ENCODE measurements at regions not wholly inside any gene's neighbourhood (a gene's known extent, or its start where the extent isn't known, plus 50 kb on each side); places are given as distances from the start of the nearest gene placed in this dataset.

- intact Hi-C loops (cut with micrococcal nuclease), result no loop called here
- H3K4me1 ChIP-seq (ENCODE audit: control insufficient read depth in 2 of 2, insufficient read depth in 2 of 2, low read length in 2 of 2), result no peaks in the 10 kb centered on the region
- no peaks in the 10 kb centered on the region for H4K20me1 ChIP-seq (ENCODE audit: control insufficient read depth, insufficient read depth, low read length, poor library complexity, severe bottlenecking)
- H3K79me2 ChIP-seq (ENCODE audit: control insufficient read depth, insufficient read depth, low read length), result no peaks in the 10 kb centered on the region
- H3K4me2 ChIP-seq (replicated peaks; ENCODE audit: low read depth, low read length, poor library complexity, severe bottlenecking), result no peak overlapping the region
- no CpG with 5 or more reads among the region's 4 CpGs for WGBS (ENCODE audit: insufficient coverage)
- no peak overlapping the region for H3K27ac Mint-ChIP-seq
- DNase-seq (no peak), ATAC-seq (ENCODE audit: low read depth) (no peak)
- TF ChIP-seq EZH2 (IDR thresholded peaks at IDR 0.05; ENCODE audit: borderline replicate concordance, insufficient read depth, low read depth, low read length, poor library complexity, severe bottlenecking) (no peak), CTCF (IDR thresholded peaks at IDR 0.05) (no peak)
- H3K4me1 Mint-ChIP-seq, result no peaks in the 10 kb centered on the region
- no peak overlapping the region for H3K27ac ChIP-seq (ENCODE audit: low read length in 2 of 2)
- no peak overlapping the region for H3K4me3 Mint-ChIP-seq
- POLR2A ChIA-PET, result no interaction called here
- H2AFZ ChIP-seq (ENCODE audit: insufficient read depth, low read depth, low read length, poor library complexity, severe bottlenecking), result no peak overlapping the region
- H3K36me3 ChIP-seq (replicated peaks in 1 of 2; ENCODE audit: control extremely low read depth in 1 of 2, control insufficient read depth in 1 of 2, extremely low read depth in 1 of 2, insufficient read depth in 2 of 2, low read length in 1 of 2), result no peaks in the 10 kb centered on the region
- H3K27me3 ChIP-seq (replicated peaks in 1 of 4; ENCODE audit: control extremely low read depth in 1 of 4, control insufficient read depth in 3 of 4, insufficient read depth in 4 of 4, low read length in 3 of 4), result no peaks in the 10 kb centered on the region
- peaks cover 0 to 3% (median 0%) of the 10 kb centered on the region in 3 donors for H3K9me3 ChIP-seq (ENCODE audit: control extremely low read depth in 1 of 3, control insufficient read depth in 2 of 3, insufficient read depth in 1 of 3, low read length in 2 of 3)
- H3K9me3 Mint-ChIP-seq (ENCODE audit: insufficient read depth), result peaks cover 6% of the 10 kb centered on the region
- H3K27me3 Mint-ChIP-seq, result no peaks in the 10 kb centered on the region
- no peak overlapping the region for H3K9ac ChIP-seq (ENCODE audit: low read length)
- no peak overlapping the region for H3K4me3 ChIP-seq (ENCODE audit: control extremely low read depth in 1 of 5, extremely low read depth in 1 of 5, insufficient read depth in 1 of 5, low read depth in 2 of 5, low read length in 4 of 5)
- CTCF ChIA-PET, result no interaction called here
These were observed 631.8 kb downstream of the GABRG2 start for GRCh38 chr5:162699361-162699760.

GRCh38 chr5:162703914-162704313, 636.3 kb downstream of the GABRG2 start:
- ATAC-seq (ENCODE audit: low read depth), result no peak
- no peak overlapping the region for H3K27ac ChIP-seq (ENCODE audit: low read length in 2 of 2)
- no peaks in the 10 kb centered on the region for H3K4me1 ChIP-seq (ENCODE audit: control insufficient read depth in 2 of 2, insufficient read depth in 2 of 2, low read length in 2 of 2)
- H3K9ac ChIP-seq (ENCODE audit: low read length), result no peak overlapping the region
- H3K4me3 ChIP-seq (ENCODE audit: control extremely low read depth in 1 of 5, extremely low read depth in 1 of 5, insufficient read depth in 1 of 5, low read depth in 2 of 5, low read length in 4 of 5), result no peak overlapping the region
- ChIA-PET CTCF (no interaction called here), POLR2A (no interaction called here)
- H3K36me3 ChIP-seq (replicated peaks in 1 of 2; ENCODE audit: control extremely low read depth in 1 of 2, control insufficient read depth in 1 of 2, extremely low read depth in 1 of 2, insufficient read depth in 2 of 2, low read length in 1 of 2), result no peaks in the 10 kb centered on the region
- WGBS (ENCODE audit: insufficient coverage), result 80% methylated on average over 1 of the region's 2 CpGs
- TF ChIP-seq CTCF (IDR thresholded peaks at IDR 0.05), result no peak
- TF ChIP-seq EZH2 (IDR thresholded peaks at IDR 0.05; ENCODE audit: borderline replicate concordance, insufficient read depth, low read depth, low read length, poor library complexity, severe bottlenecking), result no peak
- no peaks in the 10 kb centered on the region for H4K20me1 ChIP-seq (ENCODE audit: control insufficient read depth, insufficient read depth, low read length, poor library complexity, severe bottlenecking)
- H3K4me2 ChIP-seq (replicated peaks; ENCODE audit: low read depth, low read length, poor library complexity, severe bottlenecking), result no peak overlapping the region
- H3K9me3 ChIP-seq (ENCODE audit: control extremely low read depth in 1 of 3, control insufficient read depth in 2 of 3, insufficient read depth in 1 of 3, low read length in 2 of 3), result no peaks in the 10 kb centered on the region
- no peaks in the 10 kb centered on the region for H3K79me2 ChIP-seq (ENCODE audit: control insufficient read depth, insufficient read depth, low read length)
- Mint-ChIP-seq H3K27ac (no peak overlapping the region), H3K4me3 (no peak overlapping the region), H3K4me1 (no peaks in the 10 kb centered on the region), H3K9me3 (ENCODE audit: insufficient read depth) (no peaks in the 10 kb centered on the region), H3K27me3 (no peaks in the 10 kb centered on the region)
- no peak overlapping the region for H2AFZ ChIP-seq (ENCODE audit: insufficient read depth, low read depth, low read length, poor library complexity, severe bottlenecking)
- DNase-seq, result no peak
- H3K27me3 ChIP-seq (replicated peaks in 1 of 4; ENCODE audit: control extremely low read depth in 1 of 4, control insufficient read depth in 3 of 4, insufficient read depth in 4 of 4, low read length in 3 of 4), result no peaks in the 10 kb centered on the region
- intact Hi-C loops (cut with micrococcal nuclease), result no loop called here

All from B cell (primary cell).